ENCODE measurements at regions not wholly inside any gene's neighbourhood (a gene's known extent, or its start where the extent isn't known, plus 50 kb on each side); places are given as distances from the start of the nearest gene placed in this dataset.

GRCh38 chr6:168905451-168906090, 348.1 kb downstream of the THBS2 start:
- DNase-seq (ENCODE audit: low read depth) = no peak
- no peak for TF ChIP-seq CTCF (conservative IDR thresholded peaks at IDR 0.05; ENCODE audit: low read depth, low read length)

GRCh38 chr6:168903613-168904345, 349.9 kb downstream of the THBS2 start:
- TF ChIP-seq CTCF (conservative IDR thresholded peaks at IDR 0.05; ENCODE audit: low read depth, low read length) = no peak
- no peak for DNase-seq (ENCODE audit: low read depth)
- no peak overlapping the region for H3K4me3 ChIP-seq (ENCODE audit: low read length)

More at GRCh38 chr6:168905451-168906090, 348.1 kb downstream of the THBS2 start:
- no peak overlapping the region for H3K4me3 ChIP-seq (ENCODE audit: low read length)

GRCh38 chr6:168902075-168902474, 351.6 kb downstream of the THBS2 start:
- no peak for TF ChIP-seq CTCF (conservative IDR thresholded peaks at IDR 0.05; ENCODE audit: low read depth, low read length)
- no peak for DNase-seq (ENCODE audit: low read depth)
- no peak overlapping the region for H3K4me3 ChIP-seq (ENCODE audit: low read length)

- no peak for TF ChIP-seq CTCF (conservative IDR thresholded peaks at IDR 0.05; ENCODE audit: low read depth, low read length)
- DNase-seq (ENCODE audit: low read depth) = no peak
- H3K4me3 ChIP-seq (ENCODE audit: low read length) = no peak overlapping the region
These were observed 352.6 kb downstream of the THBS2 start for GRCh38 chr6:168901076-168901475.

- DNase-seq (ENCODE audit: low read depth) = no peak
- no peak for TF ChIP-seq CTCF (conservative IDR thresholded peaks at IDR 0.05; ENCODE audit: low read depth, low read length)
- H3K4me3 ChIP-seq (ENCODE audit: low read length) = no peak overlapping the region
These were observed 357.3 kb downstream of the THBS2 start for GRCh38 chr6:168896321-168896720.

GRCh38 chr6:168895102-168895812, 358.4 kb downstream of the THBS2 start:
- peak overlapping the region; percentile 8 for H3K4me3 ChIP-seq (ENCODE audit: low read length)
- peak; percentile 97 for TF ChIP-seq CTCF (conservative IDR thresholded peaks at IDR 0.05; ENCODE audit: low read depth, low read length)
- peak; percentile 25 for DNase-seq (ENCODE audit: low read depth)

Measured in retinal pigment epithelial cell (primary cell).